DOHH2 (cell line): ENCODE measurements at regions not wholly inside any gene's neighbourhood (a gene's known extent, or its start where the extent isn't known, plus 50 kb on each side); places are given as distances from the start of the nearest gene placed in this dataset.

Source experiments
- CTCF ChIP-seq: fragments of 200-600 bp; sonication (generic); IDR thresholded peaks from one replicate; pipeline ENCODE4 v1.5.1; 2014; ENCODE audit warnings: antibody characterized with exemption, mild to moderate bottlenecking, low read depth, low read length; ENCODE audit not compliant: poor library complexity, severe bottlenecking
- EZH2phosphoT487 ChIP-seq: fragments of 200-600 bp; sonication (generic); IDR thresholded peaks from 2 replicates; pipeline ENCODE4 v1.6.1; 2017; ENCODE audit warnings: borderline replicate concordance, mild to moderate bottlenecking, antibody characterized with exemption, low read length, moderate library complexity, mixed read lengths

GRCh38 chr2:143873886-143874285 lies 646.0 kb downstream of the ZEB2 start:
- no peak for TF ChIP-seq CTCF
- no peak for TF ChIP-seq EZH2phosphoT487
